NCI-H2107 treated with DMSO at 0.1 percent for 48 hours (cell line): ENCODE measurements at regions not wholly inside any gene's neighbourhood (a gene's known extent, or its start where the extent isn't known, plus 50 kb on each side); places are given as distances from the start of the nearest gene placed in this dataset.

Experiments used
- DNase-seq: peaks from one replicate; lab custom pipeline; 2025; ENCODE audit not compliant: unreplicated experiment; lab: John Stamatoyannopoulos, UW

DNA sequence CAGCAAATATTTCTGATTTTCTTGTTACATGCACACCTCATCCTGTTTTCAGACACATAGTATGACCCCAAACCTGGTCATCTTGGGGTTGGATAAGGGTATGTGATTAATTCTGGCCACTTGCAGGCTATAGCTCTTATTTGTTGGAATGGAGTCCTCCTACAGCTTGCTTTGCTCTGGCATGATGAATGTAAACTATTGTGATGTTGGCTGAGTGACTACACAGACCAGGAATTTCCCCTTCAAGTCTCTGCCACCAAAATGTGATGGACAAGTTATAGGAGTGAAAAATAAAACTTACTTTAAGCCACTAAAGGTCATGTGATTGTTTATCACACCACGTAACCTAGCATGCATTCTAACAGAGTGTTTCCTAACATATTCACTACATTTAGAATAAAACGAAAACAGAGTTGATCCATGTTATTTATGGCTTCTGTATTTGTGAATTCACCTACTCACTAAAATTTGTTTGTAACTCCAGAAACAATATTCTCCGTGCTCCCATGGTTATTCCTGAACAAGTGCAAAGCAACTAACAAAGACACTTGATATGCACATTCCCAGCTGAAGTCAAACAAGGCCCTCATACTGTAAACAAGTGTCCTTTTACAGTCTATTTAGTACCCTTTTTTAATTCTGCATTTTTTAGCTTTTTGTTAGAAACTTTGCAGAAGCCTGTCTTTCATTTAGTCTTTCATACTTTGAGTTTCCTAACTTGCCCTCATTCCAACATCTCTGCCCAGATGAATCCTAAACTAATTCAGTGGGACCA lies 599.2 kb upstream of the PCDH15 start:
- DNase-seq = no peak

DNA sequence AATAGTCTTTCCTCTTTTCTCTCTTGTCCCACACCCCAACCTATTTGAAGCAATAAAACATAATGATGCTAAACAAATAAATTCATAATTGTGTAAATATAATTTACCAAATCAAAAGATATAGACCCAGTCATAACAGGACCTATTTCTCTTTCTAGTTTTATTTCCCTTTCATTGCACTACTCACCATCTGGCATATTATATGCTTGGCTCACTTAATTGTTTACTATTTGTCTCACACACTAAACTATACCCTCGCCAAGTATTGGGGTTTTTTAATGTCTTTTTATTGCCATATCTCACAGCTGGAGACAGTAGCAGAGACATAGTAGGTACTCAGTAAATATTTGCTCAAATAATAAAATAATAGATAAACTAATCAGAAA lies 597.5 kb upstream of the PCDH15 start:
- DNase-seq = no peak

DNA sequence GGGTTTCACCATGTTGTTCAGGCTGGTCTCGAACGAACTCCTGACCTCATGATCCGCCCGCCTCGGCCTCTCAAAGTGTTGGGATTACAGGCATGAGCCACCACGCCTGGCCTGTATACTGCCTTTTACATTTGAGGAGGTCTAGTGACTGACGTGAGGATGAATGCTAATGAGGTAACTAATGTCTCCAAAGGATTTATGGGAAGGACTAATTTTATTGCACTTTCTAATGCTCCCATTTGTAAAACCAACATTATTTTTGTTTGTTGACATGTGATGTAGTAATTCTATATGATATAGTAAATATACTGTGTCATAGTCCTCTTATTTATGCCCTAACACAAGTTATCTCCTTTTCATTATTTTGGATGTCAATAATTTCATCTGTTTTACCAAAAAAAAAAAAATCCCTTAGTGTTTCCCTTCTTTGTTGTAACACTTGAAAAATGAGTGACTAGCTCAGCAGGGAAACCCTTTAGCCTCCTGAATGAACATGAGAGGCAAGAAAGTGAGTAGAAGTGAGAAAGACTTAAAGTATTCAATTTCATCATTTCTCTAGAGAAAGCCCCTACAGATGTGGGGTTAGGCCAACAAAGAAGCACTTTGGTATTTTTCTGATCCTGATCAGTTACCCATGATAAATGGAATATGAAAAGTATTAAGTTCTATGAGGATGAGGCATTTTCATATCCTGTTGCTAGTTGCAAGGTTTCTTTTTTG lies 596.9 kb upstream of the PCDH15 start:
- no peak for DNase-seq

DNA sequence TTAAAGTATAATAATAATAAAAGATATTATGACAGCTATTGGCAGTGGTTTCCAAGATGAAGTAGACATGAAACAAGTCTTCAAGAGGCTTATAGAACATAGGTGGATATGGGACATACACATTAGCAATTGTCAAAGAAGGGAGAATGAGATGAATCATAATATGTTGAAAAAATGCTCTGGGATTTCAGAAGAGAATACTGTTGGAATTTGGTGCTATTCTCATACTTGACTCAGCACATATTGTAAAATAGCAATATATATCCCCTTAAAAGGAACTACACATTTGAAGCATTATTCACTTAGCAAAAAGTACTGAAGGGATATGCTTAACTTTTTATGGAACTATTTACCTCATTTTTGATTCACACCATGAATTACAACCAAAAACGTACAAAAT lies 577.2 kb upstream of the PCDH15 start:
- no peak for DNase-seq

DNA sequence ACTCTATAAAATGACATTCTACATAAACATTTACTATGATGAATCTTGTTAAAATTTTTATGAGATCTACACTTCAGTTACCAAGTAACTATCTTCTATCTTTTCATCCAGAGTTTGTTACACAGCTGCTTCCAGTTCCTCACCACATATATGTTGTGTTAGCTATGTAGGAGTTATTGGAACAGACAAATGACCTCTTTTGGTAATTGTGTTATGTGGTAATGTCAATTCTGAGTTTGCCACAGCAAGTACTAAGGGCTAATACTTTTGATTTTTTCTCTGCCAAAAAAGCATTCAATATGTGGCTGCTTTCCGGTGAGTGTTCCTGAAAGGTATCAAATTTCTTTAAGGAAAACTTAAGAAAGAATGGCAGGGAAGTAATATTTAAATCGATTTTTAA lies 573.9 kb upstream of the PCDH15 start:
- DNase-seq = no peak

DNA sequence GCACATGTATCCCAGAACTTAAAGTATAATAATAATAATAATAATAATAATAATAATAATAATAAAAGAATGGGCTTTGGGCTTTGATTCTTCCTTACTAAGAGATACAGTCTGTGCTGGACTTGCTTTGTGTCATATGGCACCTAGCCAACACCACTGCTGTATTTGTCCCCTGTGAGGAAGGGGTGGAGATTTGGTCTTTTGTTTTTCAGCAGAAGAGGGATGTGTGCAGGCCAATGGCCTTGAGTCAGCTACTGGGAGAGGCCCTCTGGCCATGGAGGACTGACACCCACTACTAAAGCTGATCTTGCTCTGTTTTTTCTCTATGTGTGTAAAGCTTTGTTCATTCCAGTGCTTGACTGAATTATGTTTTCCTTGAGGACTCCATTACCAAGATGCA lies 573.0 kb upstream of the PCDH15 start:
- no peak for DNase-seq

DNA sequence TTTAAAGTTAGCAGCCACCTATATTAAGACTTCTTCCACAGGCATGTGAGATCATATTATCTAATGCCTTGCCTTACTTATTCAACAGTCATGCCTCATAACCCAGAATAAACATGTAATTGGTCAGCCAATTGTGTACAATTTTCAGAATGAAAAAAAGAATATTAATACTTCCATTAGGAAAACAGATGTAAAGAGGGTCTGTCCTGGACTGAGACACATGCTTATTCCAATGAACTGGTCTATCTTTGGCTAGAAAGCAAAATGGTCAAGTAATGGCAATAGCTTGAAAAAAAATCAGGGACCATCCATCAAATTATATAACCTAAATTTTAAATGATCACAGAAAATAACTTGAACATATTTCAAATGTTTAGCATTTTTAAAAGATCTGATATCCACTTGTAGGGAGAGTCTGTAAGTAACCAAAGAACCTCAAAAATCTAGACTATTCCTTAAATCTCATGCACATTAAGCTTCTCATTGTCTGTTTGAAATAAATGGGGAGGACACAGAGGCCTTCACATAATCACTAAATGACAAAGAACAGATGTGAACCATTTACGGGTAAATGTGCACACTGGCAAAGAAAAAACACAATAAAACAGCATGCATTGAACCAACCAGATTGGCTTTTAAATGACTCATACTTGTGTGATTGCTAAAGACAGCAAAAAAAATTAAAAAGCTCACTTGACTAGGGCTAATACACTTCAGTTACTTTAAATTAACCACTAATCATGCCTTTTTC lies 568.8 kb upstream of the PCDH15 start:
- no peak for DNase-seq

DNA sequence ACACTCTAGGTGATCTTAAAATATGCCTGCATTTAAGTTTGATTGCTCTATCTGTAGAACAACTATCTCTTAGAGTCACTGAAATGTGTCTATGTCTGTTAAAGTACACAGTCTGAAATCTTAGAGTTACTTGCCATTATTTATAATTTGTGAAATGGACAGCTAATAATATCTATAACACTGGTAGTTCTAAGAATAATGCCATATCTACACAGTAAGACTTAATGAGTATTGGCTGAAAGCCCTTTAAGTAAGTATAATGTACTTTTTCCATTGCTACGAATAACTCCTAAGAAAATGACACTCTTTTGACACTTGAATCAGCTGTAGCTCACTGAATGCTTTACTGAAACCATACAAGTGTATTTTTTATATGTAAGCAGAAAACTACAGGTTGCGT lies 567.4 kb upstream of the PCDH15 start:
- DNase-seq = no peak

DNA sequence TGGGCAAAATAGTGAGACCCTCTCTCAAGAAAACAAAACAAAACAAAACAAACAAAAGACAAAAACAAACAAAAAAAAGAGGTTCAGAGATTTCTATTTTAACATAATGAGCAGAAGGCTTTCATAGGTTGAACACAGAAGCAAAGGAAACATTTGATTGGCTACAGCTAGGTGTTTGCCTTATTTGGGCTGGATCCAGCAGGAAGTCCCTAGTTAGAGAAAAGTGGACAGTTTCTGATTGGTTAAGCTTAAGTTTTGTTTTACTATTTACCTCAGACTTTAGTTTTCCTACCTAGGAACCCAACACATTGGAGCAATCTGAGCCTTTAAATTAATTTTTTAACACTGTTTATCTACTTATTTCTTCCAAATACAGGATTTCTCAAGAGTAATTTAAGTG lies 566.5 kb upstream of the PCDH15 start:
- no peak for DNase-seq

DNA sequence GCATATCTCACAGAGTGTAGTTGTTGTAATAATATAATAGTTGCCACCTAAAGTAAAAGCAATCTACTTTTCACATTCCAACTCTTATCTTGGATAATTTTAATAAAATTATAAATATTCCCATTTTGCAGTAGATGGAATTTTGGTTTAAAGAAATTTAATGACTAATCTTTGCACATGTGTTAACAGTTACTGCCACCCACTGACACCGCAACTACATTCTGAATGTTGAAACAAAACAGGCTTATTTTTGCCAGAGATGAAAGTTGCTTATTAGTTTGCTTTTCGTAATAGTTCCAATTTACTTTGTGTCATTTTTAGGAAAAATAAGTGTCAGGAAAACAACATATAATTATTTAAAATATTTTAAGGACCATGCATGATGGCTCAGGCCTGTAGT lies 557.5 kb upstream of the PCDH15 start:
- no peak for DNase-seq

DNA sequence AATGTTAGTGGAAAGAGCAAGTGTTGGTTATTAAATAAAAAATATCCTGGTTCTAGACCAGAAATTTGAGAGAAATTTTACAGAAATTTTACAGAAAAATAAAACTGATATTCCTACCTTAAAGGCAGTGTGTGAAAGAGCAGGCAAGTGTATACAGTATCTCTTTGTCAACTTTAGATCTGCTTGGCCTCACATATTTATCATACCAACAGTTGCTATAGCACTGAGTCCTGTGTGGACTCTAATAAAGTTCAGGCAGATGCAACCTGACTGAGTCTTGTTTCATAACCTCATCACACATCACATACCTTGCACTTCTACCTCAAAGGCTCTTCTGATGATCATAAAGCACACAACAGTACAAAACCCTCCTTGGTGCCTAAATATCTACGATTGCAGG lies 552.4 kb upstream of the PCDH15 start:
- no peak for DNase-seq

DNA sequence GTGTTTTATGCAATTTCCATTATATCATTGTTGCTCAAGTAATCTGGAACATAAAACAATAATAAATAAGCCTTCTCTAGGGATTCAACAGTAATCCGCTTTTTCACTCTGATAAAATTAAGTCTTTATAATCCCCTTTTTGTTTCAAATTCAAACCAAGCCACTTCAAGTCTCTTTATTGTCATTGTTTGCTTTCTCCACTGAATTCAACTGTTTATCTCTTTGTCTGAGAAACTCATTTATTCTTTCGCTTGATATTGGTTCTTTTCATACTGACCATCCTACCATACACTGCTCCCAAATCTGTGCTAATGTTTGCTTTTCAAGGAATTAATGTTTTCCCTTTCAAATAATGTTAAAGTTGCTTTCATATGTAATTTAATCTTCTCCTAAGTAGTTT lies 550.4 kb upstream of the PCDH15 start:
- DNase-seq = no peak

DNA sequence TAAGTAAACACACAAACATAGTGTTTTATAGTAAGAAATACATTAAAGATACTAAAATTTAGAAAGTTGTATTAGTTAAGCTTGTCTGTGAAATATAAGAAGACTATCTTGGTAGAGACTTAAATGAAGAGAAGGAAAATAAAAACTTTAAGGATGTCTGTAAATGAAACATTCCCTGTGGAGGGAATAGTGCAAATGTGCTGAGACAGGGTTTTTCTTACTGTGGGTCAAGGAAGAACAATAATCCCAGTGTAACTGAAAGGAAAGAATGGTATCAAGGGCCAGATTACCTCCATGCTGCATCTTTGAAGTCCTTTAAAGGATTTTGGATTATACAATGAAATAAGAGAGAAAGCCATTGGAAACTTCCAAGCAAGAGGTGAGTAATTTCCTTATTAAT lies 547.5 kb upstream of the PCDH15 start:
- no peak for DNase-seq

DNA sequence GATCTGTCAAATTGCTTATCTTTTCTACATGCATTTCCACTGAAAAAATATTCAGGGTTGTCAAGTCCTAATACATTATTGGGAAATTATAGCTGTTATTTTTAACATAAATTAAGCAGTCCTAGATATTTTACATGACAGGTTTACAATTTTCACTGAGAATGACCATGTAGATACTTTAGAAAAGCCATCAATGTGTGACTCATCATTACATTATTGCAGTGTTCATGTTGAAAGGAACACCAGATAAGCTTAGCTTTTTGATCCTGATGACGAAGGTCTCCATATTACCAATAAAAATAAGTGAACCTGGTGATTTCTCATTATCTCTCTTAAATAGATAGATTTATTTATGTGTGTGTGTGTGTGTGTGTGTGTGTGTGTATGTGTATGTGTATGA lies 529.5 kb upstream of the PCDH15 start:
- no peak for DNase-seq

DNA sequence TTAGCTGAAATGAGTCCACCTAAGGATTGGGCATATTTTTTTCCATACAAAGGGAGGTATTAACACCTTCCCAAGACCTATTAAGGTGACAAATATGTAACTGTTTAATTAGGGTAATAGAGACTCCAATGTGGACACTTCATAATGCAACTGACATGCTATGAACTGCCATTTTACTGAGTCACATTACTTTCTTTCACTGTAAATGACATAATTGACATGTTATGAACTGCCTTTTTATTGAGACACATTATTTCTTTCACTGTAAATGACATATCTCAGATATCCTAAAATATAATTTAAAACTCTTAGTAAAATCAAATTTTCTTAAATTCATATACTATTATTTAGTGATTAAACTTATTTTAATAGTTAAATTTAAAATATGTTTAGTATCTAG lies 528.8 kb upstream of the PCDH15 start:
- no peak for DNase-seq

DNA sequence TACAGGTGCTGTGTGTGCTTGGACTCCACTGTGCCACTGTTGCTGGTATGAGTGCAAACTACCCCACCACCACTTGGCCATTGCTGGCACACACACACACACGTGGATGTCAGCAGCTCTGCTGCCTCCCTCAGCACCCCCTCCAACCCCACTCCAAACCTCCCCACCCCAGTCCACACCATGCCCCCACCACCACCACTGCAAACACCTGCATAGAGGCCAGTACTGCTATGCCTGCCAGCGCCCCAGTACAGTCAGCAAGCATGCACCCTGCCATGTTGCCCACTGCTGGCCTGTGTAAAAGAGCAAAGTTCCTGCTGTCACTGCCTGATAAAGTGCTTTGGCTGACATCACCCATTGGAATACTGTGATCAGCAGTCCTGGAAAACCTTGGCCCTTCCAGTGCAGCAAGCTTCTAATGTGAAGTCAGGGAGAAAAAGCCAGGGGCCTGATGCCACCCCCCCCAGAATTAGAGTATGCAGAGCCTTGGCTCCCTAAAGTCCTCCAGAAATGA lies 519.2 kb upstream of the PCDH15 start:
- DNase-seq = no peak

DNA sequence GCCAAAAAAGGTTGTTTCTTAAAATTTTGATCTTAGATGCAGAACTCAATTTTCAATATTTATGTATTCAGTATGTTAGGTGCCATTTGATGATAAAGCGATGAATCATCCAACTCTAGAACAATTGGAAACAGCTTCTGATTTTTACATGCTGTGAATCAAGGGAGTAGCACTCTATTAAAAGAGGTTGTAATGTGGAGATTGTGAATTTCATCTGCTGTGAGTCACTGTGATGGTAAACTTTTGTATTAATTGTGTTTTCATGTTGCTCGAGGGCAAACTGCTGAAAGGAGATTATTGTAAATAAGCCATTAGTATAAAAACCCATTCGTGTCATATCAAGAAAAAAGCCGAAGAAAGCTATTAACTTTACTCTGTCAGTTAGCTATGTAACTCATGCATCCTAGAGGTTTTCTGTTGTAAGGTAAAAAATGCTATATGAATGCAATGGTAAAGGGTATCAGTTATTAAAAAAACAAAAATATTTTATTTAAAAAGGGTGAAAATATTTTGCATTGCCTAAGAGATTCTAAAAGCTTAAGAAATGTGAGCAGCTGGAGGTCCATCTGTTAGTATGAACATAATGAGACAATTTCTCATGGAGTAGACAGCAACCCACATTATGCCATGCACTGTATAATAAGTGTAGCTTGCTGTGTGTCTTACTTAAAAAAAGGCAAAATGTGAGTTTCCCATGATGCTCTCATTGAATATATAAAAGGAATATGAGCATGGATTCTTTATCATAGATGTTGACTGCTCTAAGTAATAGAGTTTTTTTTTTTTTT lies 511.0 kb upstream of the PCDH15 start:
- DNase-seq = no peak

DNA sequence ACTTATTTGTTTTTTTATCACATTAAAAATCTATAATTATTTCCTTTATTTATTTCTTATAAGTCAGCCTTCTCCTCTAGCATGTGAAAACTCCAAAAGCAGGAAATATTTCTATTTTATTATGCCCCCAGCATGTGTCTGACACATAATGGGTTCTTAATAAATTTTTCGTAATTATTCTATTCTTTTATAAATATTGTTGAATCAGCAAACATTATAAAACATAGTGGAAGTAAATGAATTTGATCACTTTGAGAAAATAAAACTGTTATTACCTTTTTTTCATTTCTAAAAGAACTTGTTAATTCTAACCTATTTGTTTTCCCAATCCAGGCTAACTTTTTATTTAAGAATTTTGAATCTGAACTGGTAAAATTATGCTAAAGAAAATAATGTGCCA lies 509.1 kb upstream of the PCDH15 start:
- DNase-seq = no peak

DNA sequence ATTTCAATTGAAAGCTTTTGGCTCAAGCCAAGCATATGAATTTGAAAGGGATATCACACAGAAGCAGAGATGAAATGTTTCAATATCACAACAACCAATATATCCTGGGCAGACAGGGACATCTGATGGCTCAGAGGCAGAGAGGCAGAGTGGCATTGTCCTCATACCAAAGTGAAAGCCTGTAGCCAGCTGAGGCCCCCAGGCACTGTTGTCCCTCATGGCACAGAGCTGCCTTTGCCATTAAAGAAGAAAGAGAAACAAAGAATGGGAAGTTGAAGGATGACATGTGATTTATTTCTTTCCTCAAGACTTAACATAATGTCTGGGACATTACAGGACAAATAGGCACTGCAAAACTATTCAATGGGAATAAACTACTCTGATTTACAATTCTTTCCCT lies 504.3 kb upstream of the PCDH15 start:
- no peak for DNase-seq

DNA sequence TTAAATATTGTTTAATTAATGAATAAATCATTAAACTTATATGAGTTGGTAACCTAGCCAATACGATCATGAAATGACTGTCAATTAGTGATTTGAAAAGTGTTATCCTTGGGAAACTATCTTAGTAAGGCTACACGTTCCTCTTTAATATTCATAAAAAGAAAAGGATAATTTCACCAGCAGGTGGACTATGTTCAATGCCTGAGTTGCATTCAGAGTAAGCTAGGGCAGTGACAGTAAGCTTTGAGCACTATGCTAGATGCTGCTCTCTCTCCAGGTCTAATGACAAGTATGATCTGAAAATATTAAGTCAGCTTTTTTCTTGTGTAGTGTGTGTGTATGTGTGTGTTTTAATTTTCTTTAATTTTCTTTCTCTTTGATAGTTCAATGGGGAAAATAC lies 486.3 kb upstream of the PCDH15 start:
- DNase-seq = no peak

DNA sequence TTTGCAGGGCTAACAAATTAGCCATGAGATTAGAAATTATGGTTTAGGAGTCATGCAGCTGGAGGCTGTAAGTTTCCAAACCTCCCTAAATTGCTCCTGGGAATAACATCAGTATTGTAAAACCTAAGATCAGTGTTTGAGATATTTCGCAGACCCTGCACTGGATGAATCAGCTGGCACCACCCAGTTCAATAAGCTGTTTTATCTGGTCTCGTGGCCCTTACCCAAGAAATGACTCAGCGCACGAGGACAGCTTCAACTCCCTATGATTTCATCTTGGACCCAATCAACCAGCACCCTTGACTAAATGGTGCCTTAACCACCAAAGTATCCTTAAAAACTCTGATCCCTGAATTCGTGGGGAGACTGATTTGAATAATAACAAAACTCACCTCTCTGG lies 482.0 kb upstream of the PCDH15 start:
- no peak for DNase-seq
